Muscle layer of colon (tissue), 2 donors: ENCODE measurements at regions not wholly inside any gene's neighbourhood (a gene's known extent, or its start where the extent isn't known, plus 50 kb on each side); places are given as distances from the start of the nearest gene placed in this dataset.

Source experiments
- H3K27ac ChIP-seq: one replicate; pipeline ENCODE4 v1.7.0; 2013; ENCODE audit warnings: low read depth, mild to moderate bottlenecking, low read length, moderate library complexity
- H3K27me3 ChIP-seq, 2 donors: one replicate each; pipeline ENCODE4 v1.7.0; 2013; ENCODE audit warnings: low read length in 2 of 2, mild to moderate bottlenecking in 2 of 2; ENCODE audit not compliant: insufficient read depth in 2 of 2, control insufficient read depth in 1 of 2
- H3K36me3 ChIP-seq: one replicate; pipeline ENCODE4 v1.7.0; 2013; ENCODE audit warnings: mild to moderate bottlenecking, low read length; ENCODE audit not compliant: insufficient read depth
- H3K4me1 ChIP-seq: one replicate; pipeline ENCODE4 v1.7.0; 2013; ENCODE audit warnings: mild to moderate bottlenecking, low read length; ENCODE audit not compliant: insufficient read depth
- H3K4me3 ChIP-seq, 2 donors: one replicate each; pipeline ENCODE4 v1.7.0; 2013; ENCODE audit warnings: low read length in 2 of 2, low read depth in 1 of 2, mild to moderate bottlenecking in 1 of 2, moderate library complexity in 1 of 2
- H3K9ac ChIP-seq: one replicate; pipeline ENCODE4 v1.7.0; 2013; ENCODE audit warnings: low read length
- H3K9me3 ChIP-seq: one replicate; pipeline ENCODE4 v1.7.0; 2013; ENCODE audit warnings: mild to moderate bottlenecking, low read length
- donor health status: abdominal sarcoma.
- donor health status: Adenocarcinoma of cecum.

DNA sequence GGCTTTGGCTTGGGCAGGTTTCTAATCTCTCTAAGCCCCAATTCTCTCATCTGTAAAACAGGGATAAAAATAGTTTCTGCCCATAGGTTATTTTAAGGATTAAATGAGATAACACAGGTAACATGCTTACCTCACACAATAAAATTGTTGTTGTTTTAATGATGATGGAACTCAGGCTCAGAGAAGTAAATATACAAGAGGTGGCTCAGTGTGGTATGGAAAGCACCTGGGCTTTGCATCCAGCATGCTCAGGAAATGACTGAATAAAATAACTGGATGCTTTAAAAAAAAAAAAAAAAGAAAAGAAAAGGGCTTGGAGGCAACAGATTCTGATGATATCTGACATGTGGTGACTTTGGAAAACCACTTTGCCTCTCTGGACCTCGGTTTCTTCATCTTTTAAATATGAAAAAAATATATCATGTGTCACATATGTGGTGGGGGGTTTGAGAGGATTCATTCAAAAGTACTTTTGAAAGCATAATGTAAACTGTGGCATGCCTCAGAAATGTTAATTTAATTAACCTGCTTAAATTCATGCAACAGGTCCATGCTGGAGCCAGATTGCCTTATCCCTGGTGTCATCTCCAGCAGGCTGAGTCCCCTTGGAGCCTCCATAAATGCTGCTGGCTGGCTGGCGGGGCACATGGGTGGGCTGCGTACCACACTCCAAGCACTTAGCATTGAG lies 112.8 kb upstream of the CDC42EP3 start:
- H3K9ac ChIP-seq, result no peak overlapping the region
- no peak overlapping the region for H3K4me3 ChIP-seq
- H3K4me1 ChIP-seq, result peaks cover 38% of the 10 kb centered on the region
- H3K36me3 ChIP-seq, result no peaks in the 10 kb centered on the region
- peak overlapping the region; percentile 38 for H3K27ac ChIP-seq
- H3K9me3 ChIP-seq, result no peaks in the 10 kb centered on the region
- no peaks in the 10 kb centered on the region for H3K27me3 ChIP-seq

DNA sequence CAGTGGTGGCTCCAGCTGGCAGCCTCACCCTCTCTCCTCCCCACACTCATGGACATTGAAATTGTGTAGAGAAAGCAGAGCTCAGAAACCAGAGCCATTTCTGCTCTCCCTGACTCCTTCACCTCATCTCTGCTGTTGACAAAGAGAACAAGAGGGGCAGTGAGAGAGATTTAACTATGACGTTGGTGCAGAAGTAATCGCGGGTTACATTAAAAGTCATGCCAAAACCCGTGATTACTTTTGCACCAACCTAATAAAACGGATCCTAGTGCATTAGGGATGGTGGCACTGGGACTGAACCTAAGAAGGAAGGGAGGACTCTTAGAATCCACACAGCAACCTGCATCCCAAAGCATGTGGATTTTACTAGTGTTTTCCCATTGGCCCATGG lies 113.3 kb upstream of the CDC42EP3 start:
- H3K9me3 ChIP-seq, result no peaks in the 10 kb centered on the region
- H3K4me3 ChIP-seq, result no peak overlapping the region
- H3K27ac ChIP-seq, result peak overlapping the region; percentile 38
- H3K27me3 ChIP-seq, result no peaks in the 10 kb centered on the region
- H3K36me3 ChIP-seq, result no peaks in the 10 kb centered on the region
- H3K4me1 ChIP-seq, result peaks cover 33% of the 10 kb centered on the region
- no peak overlapping the region for H3K9ac ChIP-seq

DNA sequence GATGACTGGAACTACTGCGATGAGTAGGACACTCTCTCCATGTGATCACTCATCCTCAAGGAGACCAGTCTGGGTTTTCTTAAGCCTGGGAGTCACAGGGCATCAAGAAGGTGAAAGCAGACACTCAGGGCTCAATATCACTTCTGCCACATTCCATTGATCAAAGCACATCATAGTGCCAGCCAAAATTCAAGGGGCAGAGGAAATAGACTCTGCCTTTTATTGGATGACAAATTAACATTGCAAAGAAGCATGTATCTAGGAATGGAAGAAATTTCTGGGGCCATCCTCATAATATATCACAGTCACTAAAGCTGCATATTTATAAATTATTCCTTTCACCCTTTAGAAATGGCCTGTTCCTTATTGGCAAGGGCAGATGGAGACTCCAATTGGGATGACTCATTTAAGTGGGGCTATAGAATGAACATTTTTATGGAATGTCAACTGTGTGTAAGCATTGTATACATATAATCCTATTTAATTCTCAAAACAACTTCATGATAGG lies 114.8 kb upstream of the CDC42EP3 start:
- Histone ChIP-seq H3K27me3 (no peaks in the 10 kb centered on the region), H3K27ac (no peak overlapping the region), H3K9me3 (no peaks in the 10 kb centered on the region), H3K9ac (no peak overlapping the region), H3K36me3 (no peaks in the 10 kb centered on the region), H3K4me1 (peaks cover 18% of the 10 kb centered on the region), H3K4me3 (no peak overlapping the region)

DNA sequence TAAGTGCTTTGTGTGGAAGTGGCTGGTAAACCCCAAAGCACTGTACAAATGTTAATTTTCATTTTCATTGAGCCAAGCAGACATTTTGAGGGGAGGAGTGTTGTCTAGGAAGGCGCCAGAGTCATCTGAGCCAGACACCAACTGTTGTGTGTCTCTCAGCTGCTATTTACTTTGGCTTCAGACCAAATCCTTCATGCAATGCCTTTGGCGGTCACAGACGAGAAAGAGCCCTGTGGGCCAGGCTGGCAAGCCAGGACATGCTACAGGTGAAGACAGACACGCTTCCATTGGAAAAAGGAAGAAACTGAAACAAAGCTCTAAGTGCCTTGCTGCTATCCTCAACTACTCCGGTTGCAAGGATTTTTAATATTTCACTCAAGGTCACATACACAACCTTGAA lies 115.4 kb upstream of the CDC42EP3 start:
- H3K36me3 ChIP-seq, result no peaks in the 10 kb centered on the region
- H3K9ac ChIP-seq, result no peak overlapping the region
- H3K4me3 ChIP-seq, result no peak overlapping the region
- no peaks in the 10 kb centered on the region for H3K27me3 ChIP-seq
- no peak overlapping the region for H3K27ac ChIP-seq
- peaks cover 12% of the 10 kb centered on the region for H3K4me1 ChIP-seq
- H3K9me3 ChIP-seq, result no peaks in the 10 kb centered on the region

DNA sequence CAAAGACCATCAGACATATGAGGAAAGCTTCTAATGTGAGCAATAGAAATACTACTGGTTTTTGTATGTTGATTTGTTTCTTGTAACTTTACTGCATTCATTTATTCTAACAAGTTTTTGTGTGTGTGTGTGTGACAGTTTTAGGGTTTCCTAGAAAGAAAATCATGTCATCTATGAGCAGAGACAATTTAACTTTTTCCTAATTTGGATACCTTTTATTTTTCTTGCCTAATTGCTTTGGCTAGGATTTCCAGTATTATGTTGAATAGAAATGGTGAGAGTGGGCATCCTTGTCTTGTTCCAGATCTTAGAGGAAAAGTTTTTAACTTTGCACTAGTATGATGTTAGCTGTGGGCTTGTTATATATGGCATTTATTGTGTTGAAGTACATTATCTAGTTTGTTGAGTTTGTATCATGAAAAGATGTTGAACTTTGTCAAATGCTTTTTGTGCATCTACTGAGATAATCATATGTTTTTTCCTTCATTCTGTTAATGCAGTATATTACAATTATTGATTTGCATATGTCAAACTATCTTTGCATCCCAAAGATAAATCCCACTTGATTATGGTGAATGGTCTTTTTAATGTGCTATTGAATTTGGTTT lies 117.3 kb upstream of the CDC42EP3 start:
- no peaks in the 10 kb centered on the region for H3K4me1 ChIP-seq
- H3K27me3 ChIP-seq, result no peaks in the 10 kb centered on the region
- H3K4me3 ChIP-seq, result no peak overlapping the region
- no peaks in the 10 kb centered on the region for H3K36me3 ChIP-seq
- H3K9ac ChIP-seq, result no peak overlapping the region
- no peaks in the 10 kb centered on the region for H3K9me3 ChIP-seq
- H3K27ac ChIP-seq, result no peak overlapping the region

DNA sequence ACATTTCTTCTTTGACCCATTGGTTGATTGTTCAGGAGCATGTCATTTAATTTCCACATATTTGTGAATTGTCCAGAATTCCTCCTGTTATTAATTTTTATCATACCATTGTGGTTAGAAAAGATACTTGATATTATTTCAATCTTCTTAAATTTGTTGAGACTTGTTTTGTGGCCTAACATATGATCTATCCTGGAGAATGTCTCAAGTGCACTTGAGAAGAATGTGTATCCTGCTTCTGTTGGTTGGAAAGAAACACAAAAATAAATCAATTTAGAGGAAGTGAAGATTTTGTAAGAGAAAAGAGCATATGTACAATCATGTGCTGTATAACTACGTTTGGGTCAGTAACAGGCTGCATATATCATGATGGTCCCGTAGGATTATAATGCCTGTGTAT lies 118.6 kb upstream of the CDC42EP3 start:
- no peaks in the 10 kb centered on the region for H3K4me1 ChIP-seq
- no peak overlapping the region for H3K4me3 ChIP-seq
- no peaks in the 10 kb centered on the region for H3K27me3 ChIP-seq
- H3K9me3 ChIP-seq, result no peaks in the 10 kb centered on the region
- H3K9ac ChIP-seq, result no peak overlapping the region
- H3K27ac ChIP-seq, result no peak overlapping the region
- no peaks in the 10 kb centered on the region for H3K36me3 ChIP-seq

DNA sequence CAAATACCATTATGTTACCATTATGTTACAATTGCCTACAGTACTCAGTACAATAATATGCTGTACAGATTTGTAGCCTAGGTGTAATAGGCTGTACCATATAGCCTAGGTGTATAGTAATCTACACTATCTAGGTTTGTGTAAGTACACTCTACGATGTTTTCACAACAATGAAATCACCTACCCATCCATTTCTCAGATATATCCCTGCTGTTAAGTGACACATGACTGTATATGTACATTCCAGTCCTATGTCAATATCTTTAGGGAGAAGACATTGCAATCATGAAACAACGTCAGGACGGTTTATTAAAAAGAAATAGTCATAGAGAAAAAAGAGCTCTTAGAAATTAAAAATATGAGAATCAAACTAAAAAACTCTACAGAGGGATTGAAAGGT lies 119.0 kb upstream of the CDC42EP3 start:
- Histone ChIP-seq H3K36me3 (no peaks in the 10 kb centered on the region), H3K27me3 (no peaks in the 10 kb centered on the region), H3K4me1 (no peaks in the 10 kb centered on the region), H3K4me3 (no peak overlapping the region), H3K27ac (no peak overlapping the region), H3K9ac (no peak overlapping the region), H3K9me3 (no peaks in the 10 kb centered on the region)

DNA sequence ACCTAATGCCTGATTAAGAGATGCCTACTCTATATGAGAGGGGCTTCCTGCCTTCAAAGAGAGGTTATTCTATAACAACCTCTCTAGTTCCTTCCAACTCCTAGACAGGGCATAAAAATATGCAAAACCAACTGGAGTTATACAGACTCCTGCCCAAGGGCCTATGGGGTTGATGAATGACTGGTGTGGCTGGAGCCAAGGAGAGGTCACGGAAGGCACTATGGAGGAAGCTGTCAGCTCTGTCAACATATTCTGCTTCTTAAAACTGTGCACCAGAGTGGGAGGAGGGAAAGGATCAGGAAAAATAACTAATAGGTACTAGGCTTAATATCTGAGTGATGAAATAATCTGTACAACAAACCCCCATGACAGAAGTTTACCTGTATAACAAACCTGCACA lies 120.9 kb upstream of the CDC42EP3 start:
- Histone ChIP-seq H3K4me1 (no peaks in the 10 kb centered on the region), H3K9me3 (no peaks in the 10 kb centered on the region), H3K4me3 (no peak overlapping the region), H3K36me3 (no peaks in the 10 kb centered on the region), H3K27me3 (no peaks in the 10 kb centered on the region), H3K9ac (no peak overlapping the region), H3K27ac (no peak overlapping the region)

DNA sequence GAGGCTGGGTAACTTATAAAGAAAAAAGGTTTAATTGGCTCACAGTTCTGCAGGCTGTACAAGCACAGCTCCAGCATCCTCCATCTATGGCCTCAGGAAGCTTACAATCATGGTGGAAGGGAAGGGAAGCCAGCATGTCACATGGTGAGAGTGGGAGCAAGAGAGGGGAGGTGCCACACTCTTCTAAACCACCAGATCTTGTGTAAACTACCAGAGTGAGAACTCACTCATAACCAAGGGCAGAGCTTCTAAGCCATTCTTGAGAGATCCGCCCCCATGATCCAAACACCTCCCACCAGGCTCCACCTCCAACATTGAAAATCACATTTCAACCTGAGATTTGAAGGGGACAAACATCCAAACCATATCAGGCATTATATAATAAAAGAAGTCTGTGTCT lies 121.6 kb upstream of the CDC42EP3 start:
- Histone ChIP-seq H3K4me1 (peaks cover 2% of the 10 kb centered on the region), H3K9me3 (no peaks in the 10 kb centered on the region), H3K27ac (no peak overlapping the region), H3K4me3 (no peak overlapping the region), H3K27me3 (no peaks in the 10 kb centered on the region), H3K36me3 (no peaks in the 10 kb centered on the region), H3K9ac (no peak overlapping the region)

DNA sequence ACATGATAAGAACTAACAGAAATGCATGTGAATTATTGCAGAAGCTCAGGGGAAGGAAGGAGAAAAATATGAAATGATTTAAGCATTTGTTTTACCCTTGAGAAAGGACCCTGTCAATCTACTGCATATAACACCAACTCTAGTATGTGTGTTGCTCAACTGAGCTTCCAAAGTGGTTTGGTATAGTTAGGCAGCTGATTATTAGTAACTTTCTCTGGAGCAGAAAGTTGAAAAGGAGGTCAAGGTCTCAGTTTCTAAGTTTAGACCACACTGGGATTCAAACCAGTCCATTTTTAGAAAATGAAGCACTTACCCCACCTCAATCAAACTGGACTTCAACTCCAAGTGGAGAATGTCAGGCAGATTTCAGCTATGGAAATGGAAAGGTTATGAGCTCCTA lies 123.3 kb upstream of the CDC42EP3 start:
- Histone ChIP-seq H3K27ac (no peak overlapping the region), H3K4me3 (no peak overlapping the region), H3K4me1 (peaks cover 11% of the 10 kb centered on the region), H3K36me3 (no peaks in the 10 kb centered on the region), H3K9me3 (no peaks in the 10 kb centered on the region), H3K27me3 (no peaks in the 10 kb centered on the region), H3K9ac (no peak overlapping the region)

DNA sequence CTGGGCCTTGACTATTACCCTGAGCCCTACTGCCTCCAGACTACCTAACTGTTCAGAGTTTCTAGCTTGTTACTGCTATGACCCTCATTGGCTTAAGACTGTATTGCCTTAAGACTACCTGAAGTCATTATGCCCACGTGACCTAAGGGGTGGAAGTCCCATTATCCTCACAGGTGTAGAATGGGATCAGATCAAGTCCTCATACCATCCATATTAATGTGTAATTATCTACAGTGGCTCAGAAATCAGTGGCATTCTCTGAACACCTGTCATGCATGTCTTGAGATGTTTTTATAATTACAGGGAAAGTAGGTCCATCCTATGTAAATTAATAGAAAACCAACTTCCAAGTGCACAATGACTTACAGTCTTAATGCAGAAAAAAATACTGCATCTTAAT lies 124.0 kb upstream of the CDC42EP3 start:
- H3K36me3 ChIP-seq, result no peaks in the 10 kb centered on the region
- H3K27me3 ChIP-seq, result no peaks in the 10 kb centered on the region
- no peak overlapping the region for H3K27ac ChIP-seq
- H3K9ac ChIP-seq, result no peak overlapping the region
- no peaks in the 10 kb centered on the region for H3K9me3 ChIP-seq
- H3K4me1 ChIP-seq, result peaks cover 11% of the 10 kb centered on the region
- no peak overlapping the region for H3K4me3 ChIP-seq

DNA sequence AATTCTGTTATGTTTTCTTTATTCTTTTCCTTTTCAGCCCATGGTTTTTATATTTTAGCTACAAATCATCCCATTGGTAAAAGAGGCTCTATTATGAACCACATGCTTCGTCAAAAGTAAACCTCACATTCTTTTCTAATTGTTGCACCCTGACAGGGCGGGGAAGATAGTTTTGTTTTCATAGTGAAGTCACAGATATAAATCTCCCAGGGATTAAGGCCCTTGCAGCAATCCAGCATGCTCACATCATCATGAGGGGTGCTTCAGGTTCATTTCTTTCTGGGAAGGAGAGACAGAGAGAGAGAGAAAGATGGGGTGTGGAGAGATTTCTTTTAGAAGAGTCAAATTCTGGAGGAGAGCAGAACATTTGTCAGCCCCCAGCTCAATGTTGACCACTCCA lies 124.5 kb upstream of the CDC42EP3 start:
- no peak overlapping the region for H3K9ac ChIP-seq
- no peak overlapping the region for H3K4me3 ChIP-seq
- peaks cover 11% of the 10 kb centered on the region for H3K4me1 ChIP-seq
- no peak overlapping the region for H3K27ac ChIP-seq
- no peaks in the 10 kb centered on the region for H3K36me3 ChIP-seq
- no peaks in the 10 kb centered on the region for H3K27me3 ChIP-seq
- H3K9me3 ChIP-seq, result no peaks in the 10 kb centered on the region
